ENCODE measurements at regions not wholly inside any gene's neighbourhood (a gene's known extent, or its start where the extent isn't known, plus 50 kb on each side); places are given as distances from the start of the nearest gene placed in this dataset.

DNA sequence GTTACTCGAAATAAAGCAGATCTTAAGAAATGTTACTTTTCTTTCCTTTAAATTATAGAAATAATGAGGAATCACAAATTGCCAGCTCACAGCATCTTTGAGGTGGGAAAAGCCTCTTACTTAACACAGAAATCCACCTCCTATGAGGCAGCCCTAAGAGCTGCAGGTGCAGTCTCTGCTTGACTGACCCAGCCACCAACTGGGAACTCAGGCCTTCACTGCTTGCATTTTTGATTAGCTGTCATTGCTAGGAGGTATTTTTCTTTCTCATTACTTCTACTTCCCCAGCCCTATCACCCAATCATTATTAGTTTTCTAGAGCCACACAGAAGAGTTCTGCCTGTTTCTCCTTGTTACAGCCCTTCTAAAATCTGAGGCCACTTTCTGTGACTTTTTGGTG, 416.5 kb upstream of the KLF4 start (continued):
- TF ChIP-seq, protein P1, sequence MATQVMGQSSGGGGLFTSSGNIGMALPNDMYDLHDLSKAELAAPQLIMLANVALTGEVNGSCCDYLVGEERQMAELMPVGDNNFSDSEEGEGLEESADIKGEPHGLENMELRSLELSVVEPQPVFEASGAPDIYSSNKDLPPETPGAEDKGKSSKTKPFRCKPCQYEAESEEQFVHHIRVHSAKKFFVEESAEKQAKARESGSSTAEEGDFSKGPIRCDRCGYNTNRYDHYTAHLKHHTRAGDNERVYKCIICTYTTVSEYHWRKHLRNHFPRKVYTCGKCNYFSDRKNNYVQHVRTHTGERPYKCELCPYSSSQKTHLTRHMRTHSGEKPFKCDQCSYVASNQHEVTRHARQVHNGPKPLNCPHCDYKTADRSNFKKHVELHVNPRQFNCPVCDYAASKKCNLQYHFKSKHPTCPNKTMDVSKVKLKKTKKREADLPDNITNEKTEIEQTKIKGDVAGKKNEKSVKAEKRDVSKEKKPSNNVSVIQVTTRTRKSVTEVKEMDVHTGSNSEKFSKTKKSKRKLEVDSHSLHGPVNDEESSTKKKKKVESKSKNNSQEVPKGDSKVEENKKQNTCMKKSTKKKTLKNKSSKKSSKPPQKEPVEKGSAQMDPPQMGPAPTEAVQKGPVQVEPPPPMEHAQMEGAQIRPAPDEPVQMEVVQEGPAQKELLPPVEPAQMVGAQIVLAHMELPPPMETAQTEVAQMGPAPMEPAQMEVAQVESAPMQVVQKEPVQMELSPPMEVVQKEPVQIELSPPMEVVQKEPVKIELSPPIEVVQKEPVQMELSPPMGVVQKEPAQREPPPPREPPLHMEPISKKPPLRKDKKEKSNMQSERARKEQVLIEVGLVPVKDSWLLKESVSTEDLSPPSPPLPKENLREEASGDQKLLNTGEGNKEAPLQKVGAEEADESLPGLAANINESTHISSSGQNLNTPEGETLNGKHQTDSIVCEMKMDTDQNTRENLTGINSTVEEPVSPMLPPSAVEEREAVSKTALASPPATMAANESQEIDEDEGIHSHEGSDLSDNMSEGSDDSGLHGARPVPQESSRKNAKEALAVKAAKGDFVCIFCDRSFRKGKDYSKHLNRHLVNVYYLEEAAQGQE (IDR thresholded peaks at IDR 0.05) = no peak

- 67% methylated on average over 2 of the region's 2 CpGs for WGBS
- no peak overlapping the region for H3K9ac ChIP-seq (ENCODE audit: low read depth in 1 of 2, low read length in 2 of 2)
- no peaks in the 10 kb centered on the region for H3K9me3 ChIP-seq (ENCODE audit: control insufficient read depth in 4 of 4, low read length in 3 of 4)
- H3K36me3 ChIP-seq (ENCODE audit: control insufficient read depth in 4 of 4, insufficient read depth in 3 of 4, low read depth in 1 of 4, low read length in 3 of 4) = no peaks in the 10 kb centered on the region
- no peaks in the 10 kb centered on the region for H3K27me3 ChIP-seq (ENCODE audit: control insufficient read depth in 4 of 4, insufficient read depth in 4 of 4, low read length in 3 of 4)
- no peak for DNase-seq (ENCODE audit: low spot score)
- no peaks in the 10 kb centered on the region for H3K4me1 ChIP-seq (ENCODE audit: control insufficient read depth in 4 of 4, insufficient read depth in 4 of 4, low read length in 3 of 4)
- H3K27ac ChIP-seq (ENCODE audit: low read depth in 1 of 2, low read length in 2 of 2) = no peak overlapping the region
- no peak overlapping the region for H3K4me3 ChIP-seq (ENCODE audit: low read depth in 1 of 3, low read length in 3 of 3)
- TF ChIP-seq HNF4A (conservative IDR thresholded peaks at IDR 0.05) (no peak), NR2F2 (IDR thresholded peaks at IDR 0.05) (peak; percentile 22), RAD21 (IDR thresholded peaks at IDR 0.05) (peak in 1 of 2 donors; percentile 3)
These were observed 415.9 kb upstream of the KLF4 start for GRCh38 chr9:107905308-107906020.

- no peak for TF ChIP-seq GABPA (IDR thresholded peaks at IDR 0.05 in 1 of 2, conservative IDR thresholded peaks at IDR 0.05 in 1 of 2)
- no peak for TF ChIP-seq ZBTB33 (IDR thresholded peaks at IDR 0.05)
- TF ChIP-seq TAF1 (conservative IDR thresholded peaks at IDR 0.05) = no peak
- no peak for TF ChIP-seq MAX (IDR thresholded peaks at IDR 0.05)
- TF ChIP-seq HNF4G (IDR thresholded peaks at IDR 0.05) = no peak
- no peak for TF ChIP-seq EGR1 (IDR thresholded peaks at IDR 0.05; ENCODE audit: low read depth in 2 of 2)
- TF ChIP-seq YY1 (IDR thresholded peaks at IDR 0.05) = no peak
- peaks cover 0 to 4% (median 1%) of the 10 kb centered on the region in 4 donors for H3K4me1 ChIP-seq (ENCODE audit: control insufficient read depth in 4 of 4, insufficient read depth in 4 of 4, low read length in 3 of 4)
- no peak overlapping the region for H3K9ac ChIP-seq (ENCODE audit: low read depth in 1 of 2, low read length in 2 of 2)
- no peak overlapping the region for H3K4me3 ChIP-seq (ENCODE audit: low read depth in 1 of 3, low read length in 3 of 3)
- no peaks in the 10 kb centered on the region for H3K27me3 ChIP-seq (ENCODE audit: control insufficient read depth in 4 of 4, insufficient read depth in 4 of 4, low read length in 3 of 4)
- no peak for DNase-seq (ENCODE audit: low spot score)
- H3K27ac ChIP-seq (ENCODE audit: low read depth in 1 of 2, low read length in 2 of 2) = no peak overlapping the region
- H3K9me3 ChIP-seq (ENCODE audit: control insufficient read depth in 4 of 4, low read length in 3 of 4) = no peaks in the 10 kb centered on the region
- 87% methylated on average over 1 of the region's 1 CpG for WGBS
- no peaks in the 10 kb centered on the region for H3K36me3 ChIP-seq (ENCODE audit: control insufficient read depth in 4 of 4, insufficient read depth in 3 of 4, low read depth in 1 of 4, low read length in 3 of 4)
These were observed 410.4 kb upstream of the KLF4 start for GRCh38 chr9:107899961-107900330.
